ENCODE measurements at regions not wholly inside any gene's neighbourhood (a gene's known extent, or its start where the extent isn't known, plus 50 kb on each side); places are given as distances from the start of the nearest gene placed in this dataset.
A peak's percentile ranks its signal among the peaks of the same experiment; 100 is the strongest.
"Not testable (repeated sequence)": the region's sequence is repeated elsewhere in the genome, so short reads cannot be mapped to it uniquely, and the experiment has no call there.

GRCh38 chr6:11947575-11947974, 64.5 kb upstream of the HIVEP1 start:
- peak; percentile 22 for DNase-seq (ENCODE audit: low read depth)
- H3K4me3 ChIP-seq (ENCODE audit: low read length) = no peak overlapping the region
- TF ChIP-seq CTCF (IDR thresholded peaks at IDR 0.05; ENCODE audit: insufficient read depth, low read depth, low read length, missing control alignments) = no peak

GRCh38 chr6:11947063-11947462, 65.0 kb upstream of the HIVEP1 start:
- no peak for TF ChIP-seq CTCF (IDR thresholded peaks at IDR 0.05; ENCODE audit: insufficient read depth, low read depth, low read length, missing control alignments)
- DNase-seq (ENCODE audit: low read depth) = no peak
- no peak overlapping the region for H3K4me3 ChIP-seq (ENCODE audit: low read length)

- no peak overlapping the region for H3K4me3 ChIP-seq (ENCODE audit: low read length)
- no peak for TF ChIP-seq CTCF (IDR thresholded peaks at IDR 0.05; ENCODE audit: insufficient read depth, low read depth, low read length, missing control alignments)
- no peak for DNase-seq (ENCODE audit: low read depth)
Observed at GRCh38 chr6:11944111-11944510, 68.0 kb upstream of the HIVEP1 start.

- no peak for DNase-seq (ENCODE audit: low read depth)
- TF ChIP-seq CTCF (IDR thresholded peaks at IDR 0.05; ENCODE audit: insufficient read depth, low read depth, low read length, missing control alignments) = no peak
- H3K4me3 ChIP-seq (ENCODE audit: low read length) = no peak overlapping the region
Observed at GRCh38 chr6:11943060-11943459, 69.1 kb upstream of the HIVEP1 start.

GRCh38 chr6:11942185-11942864, 69.8 kb upstream of the HIVEP1 start:
- no peak for TF ChIP-seq CTCF (IDR thresholded peaks at IDR 0.05; ENCODE audit: insufficient read depth, low read depth, low read length, missing control alignments)
- no peak for DNase-seq (ENCODE audit: low read depth)
- H3K4me3 ChIP-seq (ENCODE audit: low read length) = no peak overlapping the region

GRCh38 chr6:11940532-11941166, 71.5 kb upstream of the HIVEP1 start:
- not testable (repeated sequence) for H3K4me3 ChIP-seq (ENCODE audit: low read length); DNase-seq (ENCODE audit: low read depth)

- DNase-seq (ENCODE audit: low read depth) = no peak
- TF ChIP-seq CTCF (IDR thresholded peaks at IDR 0.05; ENCODE audit: insufficient read depth, low read depth, low read length, missing control alignments) = no peak
- no peak overlapping the region for H3K4me3 ChIP-seq (ENCODE audit: low read length)
Observed at GRCh38 chr6:11938285-11938890, 73.7 kb upstream of the HIVEP1 start.
